ENCODE measurements at regions not wholly inside any gene's neighbourhood (a gene's known extent, or its start where the extent isn't known, plus 50 kb on each side); places are given as distances from the start of the nearest gene placed in this dataset.

- DNase-seq = no peak
Observed at GRCh38 chr5:172588380-172588779, 52.7 kb upstream of the NEURL1B start.

GRCh38 chr5:172587061-172587405 lies 54.0 kb upstream of the NEURL1B start:
- no peak for DNase-seq

DNA sequence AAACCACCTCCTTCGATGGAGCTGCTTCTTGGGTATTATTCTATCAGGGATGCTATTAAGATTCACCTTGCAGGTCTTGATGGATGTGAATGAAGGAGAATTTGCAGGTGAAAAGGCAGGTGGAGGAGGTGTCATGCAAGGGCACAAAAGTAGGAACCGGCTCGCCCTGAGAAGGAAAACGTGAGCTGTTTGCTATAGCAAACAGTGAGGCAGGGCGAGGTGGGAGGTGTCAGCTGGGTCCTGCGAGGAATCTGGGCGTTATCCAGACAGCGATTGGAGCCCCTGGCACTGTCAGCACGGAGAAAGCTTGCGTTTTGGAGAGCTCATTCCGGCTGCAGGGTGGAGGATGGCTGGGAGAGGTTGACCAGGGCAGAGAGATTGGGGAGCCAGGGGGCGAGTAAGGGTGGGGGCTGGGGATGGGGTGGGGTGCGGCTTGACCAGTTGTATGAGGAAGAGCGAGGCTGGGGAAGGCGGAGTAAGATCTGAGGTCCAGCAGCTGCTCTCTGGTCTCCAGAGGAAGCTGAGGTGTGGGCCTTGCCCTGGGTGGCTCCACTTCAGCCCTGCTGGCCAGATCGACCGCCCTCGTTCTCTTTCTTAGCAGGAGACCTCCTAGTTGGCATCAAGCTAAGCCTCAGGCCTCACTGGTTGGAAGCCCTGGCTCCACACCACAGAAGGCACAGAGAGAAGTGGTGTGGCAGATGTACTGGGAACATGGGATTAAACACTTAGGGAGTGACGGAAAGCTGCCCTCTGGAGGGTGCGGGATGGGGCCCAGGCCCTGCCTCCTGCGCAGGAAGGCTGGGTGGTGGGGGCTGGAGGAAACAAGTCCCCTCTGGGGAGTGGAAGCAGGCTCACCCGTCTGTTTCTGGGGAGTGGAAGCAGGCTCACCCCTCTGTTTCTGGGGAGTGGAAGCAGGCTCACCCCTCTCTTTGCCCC lies 54.7 kb upstream of the NEURL1B start:
- no peak for DNase-seq

DNA sequence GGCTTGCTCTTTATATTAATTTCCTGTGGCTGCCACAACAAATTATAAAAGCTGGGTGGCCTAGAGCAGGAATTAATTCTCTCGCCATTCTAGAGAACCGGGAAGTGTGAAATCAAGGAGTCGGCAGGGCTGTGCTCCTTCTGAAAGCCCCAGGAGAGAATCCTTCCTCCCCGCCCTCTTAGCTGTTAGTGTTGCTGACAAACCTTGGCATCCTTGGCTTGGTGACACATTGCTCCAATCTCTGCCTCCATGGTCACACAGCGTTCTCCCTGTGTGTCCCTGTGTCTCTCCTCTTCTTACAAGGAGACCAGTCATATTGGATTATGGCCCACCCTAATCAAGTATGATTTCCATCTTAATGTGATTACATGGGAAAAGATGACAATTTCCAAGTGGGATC lies 55.9 kb upstream of the NEURL1B start:
- no peak for DNase-seq

- no peak for DNase-seq
Observed at GRCh38 chr5:172584638-172585037, 56.4 kb upstream of the NEURL1B start.

DNA sequence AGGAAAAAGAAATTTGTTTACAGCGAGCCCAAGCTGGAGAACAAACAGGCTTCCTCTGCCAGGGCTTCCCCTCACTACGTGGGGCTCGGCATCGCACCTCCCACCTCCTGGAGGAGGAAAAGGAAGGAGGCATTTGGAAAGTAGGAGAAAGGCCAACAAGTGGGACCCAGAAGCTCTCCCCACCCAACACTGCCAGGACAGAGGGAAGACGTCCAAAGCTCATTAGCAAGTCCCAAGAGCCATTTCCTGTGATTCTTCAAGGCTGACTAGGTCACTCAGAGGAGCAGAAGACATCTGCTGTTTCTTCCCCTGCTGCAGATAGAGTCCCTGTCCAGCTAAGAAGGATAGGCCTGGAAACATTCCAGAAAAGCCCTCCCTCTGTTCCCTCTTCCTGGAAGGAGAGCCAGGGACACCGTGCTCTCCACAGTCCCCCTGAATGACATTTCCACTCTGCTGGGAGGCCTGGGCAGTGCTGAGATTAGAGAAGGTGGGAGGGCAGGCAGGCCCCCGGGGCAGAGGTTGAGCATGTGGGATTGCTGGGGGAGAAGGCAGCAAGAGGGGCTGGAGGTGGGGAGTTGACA lies 57.0 kb upstream of the NEURL1B start:
- DNase-seq = no peak

GRCh38 chr5:172582940-172583339 lies 58.1 kb upstream of the NEURL1B start:
- no peak for DNase-seq

DNA sequence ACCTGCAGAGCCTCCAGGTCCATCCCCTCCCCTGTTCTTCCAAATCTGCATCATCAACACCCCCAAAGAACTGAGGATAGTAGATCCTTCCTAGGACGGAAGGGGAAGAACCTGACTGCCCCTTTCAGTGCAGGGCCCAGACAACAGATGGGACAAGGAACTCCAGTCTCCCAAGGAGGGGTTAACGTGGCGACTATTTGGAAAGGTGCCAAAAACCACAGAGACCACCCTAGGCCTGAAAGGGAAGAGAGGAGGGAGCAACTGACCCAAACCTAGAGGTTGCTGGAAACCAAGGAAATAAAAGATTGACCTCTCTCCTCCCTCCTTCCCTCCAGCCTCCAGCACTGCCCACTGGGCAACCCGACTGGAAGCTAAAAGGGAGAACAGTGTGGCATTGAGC lies 59.7 kb upstream of the NEURL1B start:
- no peak for DNase-seq

DNA sequence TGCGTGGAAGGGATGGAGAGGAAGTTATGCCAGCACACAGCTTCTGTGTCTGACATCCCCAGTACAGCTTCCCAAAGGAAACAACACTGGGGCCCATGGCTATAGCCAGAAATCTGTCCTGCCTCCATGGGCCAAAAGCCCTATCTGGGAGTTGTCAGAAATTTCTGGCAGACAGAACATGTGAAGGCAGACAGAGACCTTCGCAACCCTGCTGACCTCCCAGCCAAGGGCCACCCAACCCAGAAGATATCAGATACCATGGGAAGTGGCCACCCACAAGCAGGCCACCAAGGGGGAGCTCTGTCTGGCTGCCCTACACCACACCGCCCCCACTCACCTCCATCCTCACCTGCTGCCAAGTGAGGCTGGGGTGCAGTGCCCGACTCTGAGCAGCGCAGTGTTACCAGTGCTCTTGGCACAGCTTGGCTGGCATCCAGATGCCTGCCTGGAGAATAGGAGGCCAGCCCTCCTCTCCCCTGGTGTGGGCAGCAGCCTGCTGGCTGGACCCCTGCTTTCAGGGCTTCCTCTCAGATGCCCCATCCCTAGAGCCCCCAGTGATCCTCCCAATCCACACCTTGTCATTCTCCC lies 61.6 kb upstream of the NEURL1B start:
- DNase-seq = no peak

DNA sequence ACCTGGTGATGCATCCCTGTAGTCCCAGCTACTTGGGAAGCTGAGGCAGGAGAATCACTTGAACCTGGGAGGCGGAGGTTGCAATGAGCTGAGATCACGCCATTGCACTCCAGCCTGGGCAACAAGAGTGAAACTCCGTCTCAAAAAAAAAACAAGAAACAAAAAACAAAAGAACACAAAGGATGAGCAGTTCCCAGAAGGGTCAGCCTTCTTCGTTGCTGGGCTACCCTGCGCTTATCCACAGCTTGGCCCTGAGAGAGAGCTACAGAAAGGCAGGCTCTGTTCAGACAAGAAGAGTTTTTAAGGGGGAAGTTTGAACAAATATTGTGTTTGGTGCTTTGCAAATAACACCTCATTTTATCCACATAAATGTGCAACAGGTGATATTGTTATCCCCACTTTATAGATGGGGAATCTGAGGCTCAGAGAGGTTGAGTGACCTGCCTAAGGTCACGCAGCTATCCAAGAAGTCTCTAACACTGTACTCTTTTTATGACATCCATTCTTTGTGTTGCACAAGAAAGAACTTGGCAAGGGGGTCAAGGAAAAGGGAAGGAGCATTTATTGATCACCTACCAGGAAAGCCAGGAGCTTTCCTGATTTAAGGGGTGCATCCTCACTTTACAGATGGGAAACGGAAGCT lies 63.7 kb upstream of the NEURL1B start:
- no peak for DNase-seq

DNA sequence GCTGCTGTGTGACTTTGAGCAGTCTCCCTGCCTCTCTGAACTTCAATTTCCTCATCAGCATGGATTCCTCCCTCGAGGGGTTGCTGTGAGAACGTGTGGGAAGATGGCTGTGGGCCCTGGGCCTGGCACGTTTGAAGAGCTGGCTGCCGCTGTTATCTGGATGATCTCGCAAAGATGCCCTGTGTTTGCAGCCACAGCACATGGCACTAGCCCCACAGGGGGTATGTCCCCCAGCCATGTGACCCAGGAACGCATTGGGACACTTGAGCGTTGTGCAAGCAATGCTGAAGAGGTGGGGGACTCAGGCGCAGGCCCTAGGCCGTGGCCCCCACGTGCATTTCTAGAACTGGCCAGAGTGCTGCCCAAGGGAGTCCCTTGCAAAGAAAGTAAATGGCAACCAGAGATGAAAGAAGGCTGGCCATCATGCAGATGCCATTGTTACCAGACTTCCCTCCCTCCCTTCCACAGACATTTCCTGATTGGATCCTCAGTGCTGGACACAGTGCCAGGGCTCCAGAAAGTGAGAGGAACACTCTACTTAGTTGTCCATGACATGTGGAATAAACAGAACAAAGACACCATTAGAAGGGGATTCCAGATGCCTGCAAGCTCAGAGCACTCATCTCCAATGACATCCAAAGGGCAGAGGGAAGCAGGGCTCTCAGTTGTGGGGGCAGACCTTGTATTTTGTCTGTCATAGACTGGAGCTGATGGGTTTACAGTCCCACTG lies 65.1 kb upstream of the NEURL1B start:
- no peak for DNase-seq

DNA sequence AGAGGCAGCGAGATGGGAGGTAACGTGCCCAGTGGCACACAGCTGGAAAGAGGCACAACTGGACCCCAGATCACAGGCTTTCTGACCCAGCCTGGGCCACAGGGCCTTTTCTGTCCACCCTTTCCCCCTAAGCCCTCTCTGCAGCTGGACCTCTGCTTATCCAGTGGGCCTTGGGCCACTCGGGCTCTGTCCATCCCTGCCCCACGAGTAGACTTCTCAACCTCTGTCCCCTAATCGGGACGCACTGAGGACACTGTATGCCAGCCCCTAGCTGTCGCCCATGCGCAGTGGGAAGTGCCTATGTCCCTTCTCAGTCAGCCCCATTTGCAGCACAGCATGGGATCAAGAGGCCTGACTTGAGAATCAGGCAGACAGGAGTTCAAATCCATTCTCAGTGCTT lies 65.6 kb upstream of the NEURL1B start:
- no peak for DNase-seq

- DNase-seq = no peak
Observed at GRCh38 chr5:172574871-172575223, 66.2 kb upstream of the NEURL1B start.

DNA sequence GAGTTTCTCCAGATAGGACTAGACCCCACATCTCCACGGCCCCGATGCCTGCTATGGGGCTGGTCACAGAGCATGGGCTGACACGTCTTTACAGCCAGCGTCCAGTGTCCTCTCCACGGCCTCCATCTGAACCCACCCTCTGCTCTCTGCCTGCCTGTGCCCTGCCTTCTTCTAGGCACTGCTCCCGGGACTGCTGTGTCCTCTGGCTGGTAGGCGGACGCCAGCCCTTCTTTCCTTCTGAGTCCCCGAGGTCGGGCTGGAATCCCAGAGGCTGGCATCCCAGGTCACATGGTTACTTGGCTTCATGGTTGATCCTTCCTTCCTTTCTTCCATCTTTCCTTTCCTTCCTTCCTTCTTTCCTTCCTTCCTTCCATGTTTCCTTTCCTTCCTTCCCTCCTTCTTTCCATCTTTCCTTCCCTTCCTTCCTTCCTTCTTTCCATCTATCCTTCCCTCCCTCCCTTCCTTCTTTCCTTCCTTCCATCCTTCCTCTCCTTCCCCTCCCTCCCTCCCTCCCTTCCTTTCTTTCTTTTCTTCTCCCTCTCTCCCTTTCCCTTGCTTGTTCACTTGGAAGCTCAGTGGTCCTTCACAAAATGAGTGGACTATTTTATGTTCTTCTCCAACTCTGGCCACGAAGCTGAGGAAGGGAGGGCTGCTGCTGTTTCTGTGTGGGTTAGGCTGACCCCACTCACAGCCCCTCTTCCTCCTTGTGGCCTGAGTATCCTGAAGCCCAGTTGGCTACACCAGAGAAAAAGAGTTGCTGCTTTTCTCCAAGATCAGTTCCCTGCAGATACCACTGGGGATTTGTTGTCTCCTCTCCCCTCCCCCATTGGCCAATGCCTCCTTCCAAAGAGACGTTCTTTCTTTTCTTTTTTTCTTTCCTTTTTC lies 66.8 kb upstream of the NEURL1B start:
- no peak for DNase-seq

- DNase-seq = no peak
Observed at GRCh38 chr5:172573120-172573882, 67.8 kb upstream of the NEURL1B start.

DNA sequence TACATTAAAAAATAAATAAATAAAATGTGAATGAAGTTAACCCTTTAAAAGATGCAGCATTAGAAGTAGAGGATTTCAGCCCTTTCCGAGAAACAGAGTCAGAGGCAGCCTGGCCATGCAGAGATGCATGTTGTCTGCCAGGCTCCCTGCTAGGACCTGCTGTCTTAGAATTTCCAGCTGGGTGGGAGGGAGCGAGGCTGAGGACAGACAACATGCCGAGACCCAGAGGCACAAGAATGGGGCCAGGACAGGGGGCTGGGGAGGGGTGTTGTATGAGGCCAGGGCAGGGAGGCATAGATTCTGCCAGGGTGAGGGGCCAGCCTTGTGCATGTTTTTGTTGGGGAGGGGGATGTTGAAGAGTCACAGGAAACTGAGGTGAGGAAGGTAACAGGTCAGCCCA lies 68.6 kb upstream of the NEURL1B start:
- DNase-seq = no peak

DNA sequence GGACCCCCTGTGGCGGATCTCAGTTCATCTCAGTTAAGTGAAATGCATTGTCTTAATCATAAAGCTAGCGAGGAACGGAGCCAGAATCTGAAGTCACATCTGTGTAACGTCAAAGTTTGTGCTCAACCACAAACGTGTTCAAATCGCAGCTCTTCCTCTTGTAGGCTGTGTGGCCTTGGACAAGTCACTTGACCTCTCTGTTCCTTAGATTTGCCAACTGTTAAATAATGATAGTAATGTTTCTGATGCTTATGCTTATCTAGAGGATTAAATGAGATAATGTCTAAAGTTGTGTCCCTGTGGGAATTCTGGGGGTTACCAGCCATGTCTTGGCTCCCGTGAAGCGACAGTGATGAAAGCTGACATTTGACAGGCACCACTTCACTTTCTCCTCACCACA lies 69.2 kb upstream of the NEURL1B start:
- DNase-seq = no peak

GRCh38 chr5:172571413-172571812 lies 69.7 kb upstream of the NEURL1B start:
- no peak for DNase-seq

- DNase-seq = no peak
Observed at GRCh38 chr5:172570594-172571334, 70.3 kb upstream of the NEURL1B start.

DNA sequence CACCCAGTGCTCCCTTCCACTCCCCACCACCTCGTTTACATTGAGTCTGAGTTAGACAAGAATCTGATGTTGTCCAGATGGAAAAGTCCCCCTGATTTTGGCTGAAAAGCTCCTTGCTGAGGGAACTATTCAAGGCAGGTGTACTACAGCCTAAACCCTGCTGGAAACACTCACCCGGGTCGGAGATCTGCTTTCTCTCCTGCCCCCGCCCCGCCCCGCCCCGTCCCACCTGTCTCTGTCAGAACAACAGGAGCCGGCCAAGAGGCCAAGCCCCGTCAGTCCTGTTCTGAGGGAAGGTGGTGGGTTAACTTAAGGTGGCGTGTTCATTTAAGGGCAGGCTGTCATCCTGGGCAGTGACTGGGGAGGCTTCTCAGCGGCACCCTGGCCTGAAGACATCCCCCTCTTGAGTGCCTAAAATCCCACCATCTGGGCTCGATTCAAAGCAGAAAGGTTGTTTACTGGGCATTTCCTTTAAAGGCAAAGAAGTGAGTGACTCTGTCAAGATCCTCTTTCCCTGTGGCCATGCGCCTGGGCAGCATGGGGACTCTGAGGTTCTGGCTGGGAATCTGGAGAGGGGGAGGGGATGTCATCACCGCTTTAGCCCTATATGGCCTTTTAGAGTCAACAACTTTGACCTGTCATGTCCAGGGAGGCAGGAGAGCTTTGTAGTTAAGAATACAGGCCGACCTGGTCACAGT lies 71.1 kb upstream of the NEURL1B start:
- no peak for DNase-seq
